H9 (cell line): ENCODE measurements at regions not wholly inside any gene's neighbourhood (a gene's known extent, or its start where the extent isn't known, plus 50 kb on each side); places are given as distances from the start of the nearest gene placed in this dataset.

ENCODE experiments used
- DNase-seq: peaks from one replicate; pipeline ENCODE4 v3.0.0-alpha.2; 2017
- H2AFZ ChIP-seq: one replicate; pipeline ENCODE4 v1.6.1; 2013; ENCODE audit warnings: mild to moderate bottlenecking, low read length, control low read depth, moderate library complexity
- H2AK5ac ChIP-seq: 2 replicates; pipeline ENCODE4 v1.6.1; 2013; ENCODE audit warnings: low read length, control low read depth, mixed read lengths; ENCODE audit not compliant: insufficient read length
- H2BK120ac ChIP-seq: one replicate; pipeline ENCODE4 v1.6.1; 2013; ENCODE audit warnings: low read depth, mild to moderate bottlenecking, low read length, control low read depth, inconsistent platforms; ENCODE audit not compliant: poor library complexity, severe bottlenecking
- H2BK12ac ChIP-seq: 2 replicates; pipeline ENCODE4 v1.6.1; 2013; ENCODE audit warnings: low read length, control low read depth, mixed read lengths, low read depth; ENCODE audit not compliant: insufficient read length
- H2BK15ac ChIP-seq: 2 replicates; pipeline ENCODE4 v1.6.1; 2013; ENCODE audit warnings: low read depth, low read length, control low read depth
- H2BK20ac ChIP-seq: one replicate; pipeline ENCODE4 v1.6.1; 2013; ENCODE audit warnings: low read depth, mild to moderate bottlenecking, low read length, control low read depth, inconsistent platforms; ENCODE audit not compliant: poor library complexity, severe bottlenecking
- H2BK5ac ChIP-seq: 2 replicates; pipeline ENCODE4 v1.6.1; 2013; ENCODE audit warnings: low read length, control low read depth, mixed read lengths; ENCODE audit not compliant: insufficient read length
- H3K14ac ChIP-seq: 2 replicates; pipeline ENCODE4 v1.6.1; 2013; ENCODE audit warnings: low read length, control low read depth; ENCODE audit not compliant: insufficient read depth
- H3K18ac ChIP-seq: 2 replicates; pipeline ENCODE4 v1.6.1; 2013; ENCODE audit warnings: low read depth, mild to moderate bottlenecking, mixed read lengths, low read length, control low read depth; ENCODE audit not compliant: insufficient read length
- H3K23ac ChIP-seq: 2 replicates; pipeline ENCODE4 v1.6.1; 2013; ENCODE audit warnings: low read length, control low read depth, mixed read lengths, low read depth; ENCODE audit not compliant: insufficient read length
- H3K23me2 ChIP-seq: 2 replicates; pipeline ENCODE4 v1.6.1; 2013; ENCODE audit warnings: low read depth, mild to moderate bottlenecking, mixed read lengths, low read length, control low read depth; ENCODE audit not compliant: insufficient read length, poor library complexity, severe bottlenecking
- H3K27ac ChIP-seq: 2 replicates; pipeline ENCODE4 v1.5.1; 2013; ENCODE audit warnings: low read length, control low read depth, mixed read lengths, low read depth; ENCODE audit not compliant: insufficient read length
- H3K27me3 ChIP-seq: 2 replicates; pipeline ENCODE4 v1.6.1; 2013; ENCODE audit warnings: low read length, control low read depth, inconsistent platforms; ENCODE audit not compliant: insufficient read depth
- H3K4ac ChIP-seq: 2 replicates; pipeline ENCODE4 v1.6.1; 2013; ENCODE audit warnings: low read depth, mild to moderate bottlenecking, control low read depth, inconsistent platforms, low read length, moderate library complexity
- H3K4me1 ChIP-seq: 2 replicates; pipeline ENCODE4 v1.6.1; 2013; ENCODE audit warnings: low read length, control low read depth, inconsistent platforms; ENCODE audit not compliant: insufficient read depth
- H3K4me2 ChIP-seq: 2 replicates; pipeline ENCODE4 v1.6.1; 2013; ENCODE audit warnings: low read length, control low read depth, mixed read lengths; ENCODE audit not compliant: insufficient read length, insufficient read depth
- H3K56ac ChIP-seq: 2 replicates; pipeline ENCODE4 v1.6.1; 2013; ENCODE audit warnings: low read depth, mild to moderate bottlenecking, mixed read lengths, low read length, control low read depth; ENCODE audit not compliant: insufficient read length
- H3K79me1 ChIP-seq: 2 replicates; pipeline ENCODE4 v1.6.1; 2013; ENCODE audit warnings: low read depth, mild to moderate bottlenecking, moderate library complexity, low read length, control low read depth, inconsistent platforms; ENCODE audit not compliant: insufficient read depth, poor library complexity, severe bottlenecking
- H3K79me2 ChIP-seq: 2 replicates; pipeline ENCODE4 v1.6.1; 2013; ENCODE audit warnings: low read length, control low read depth, inconsistent platforms; ENCODE audit not compliant: insufficient read depth
- H3K9ac ChIP-seq: 2 replicates; pipeline ENCODE4 v1.6.1; 2013; ENCODE audit warnings: low read length, control low read depth, mixed read lengths; ENCODE audit not compliant: insufficient read length; ENCODE audit errors: extremely low read depth
- H3K9me3 ChIP-seq: one replicate; pipeline ENCODE4 v1.6.1; 2013; ENCODE audit warnings: low read depth, low read length, inconsistent platforms; ENCODE audit not compliant: control insufficient read depth
- H3T11ph ChIP-seq: one replicate; pipeline ENCODE4 v1.6.1; 2013; ENCODE audit warnings: mild to moderate bottlenecking, low read length, control low read depth, inconsistent platforms
- H4K20me1 ChIP-seq: one replicate; pipeline ENCODE4 v1.6.1; 2013; ENCODE audit not compliant: control insufficient read depth, insufficient read length, insufficient read depth
- H4K5ac ChIP-seq: 2 replicates; pipeline ENCODE4 v1.6.1; 2013; ENCODE audit warnings: low read depth, mild to moderate bottlenecking, mixed read lengths, low read length, control low read depth; ENCODE audit not compliant: insufficient read length
- H4K8ac ChIP-seq: replicated peaks from 2 replicates; pipeline ENCODE4 v1.6.1; 2013; ENCODE audit warnings: low read length, control low read depth, mixed read lengths, low read depth; ENCODE audit not compliant: insufficient read length
- H4K91ac ChIP-seq: 2 replicates; pipeline ENCODE4 v1.6.1; 2013; ENCODE audit warnings: low read depth, mild to moderate bottlenecking, moderate library complexity, mixed read lengths, low read length, control low read depth; ENCODE audit not compliant: insufficient read length
- H3K27ac Mint-ChIP-seq, 3 experiments: 2 replicates in 2 of 3; 3 replicates in 1 of 3; pipeline ENCODE4 v1.8.0; 2020 to 2021; ENCODE audit warnings: mixed read lengths in 3 of 3, mild to moderate bottlenecking in 1 of 3, moderate library complexity in 1 of 3
- H3K27me3 Mint-ChIP-seq: 2 replicates; pipeline ENCODE4 v1.8.0; 2021; ENCODE audit warnings: low read depth, mild to moderate bottlenecking, moderate library complexity, mixed read lengths
- H3K36me3 Mint-ChIP-seq, 3 experiments: 2 replicates in 2 of 3; 3 replicates in 1 of 3; pipeline ENCODE4 v1.8.0; 2020 to 2021; ENCODE audit warnings: low read depth in 3 of 3, mixed read lengths in 3 of 3; ENCODE audit not compliant: insufficient read depth in 1 of 3
- H3K4me1 Mint-ChIP-seq, 2 experiments: 2 replicates each; pipeline ENCODE4 v1.8.0; 2020; ENCODE audit warnings: mixed read lengths in 2 of 2
- H3K4me3 Mint-ChIP-seq, 2 experiments: 2 replicates in 1 of 2; 3 replicates in 1 of 2; pipeline ENCODE4 v1.8.0; 2020 to 2021; ENCODE audit warnings: mild to moderate bottlenecking in 2 of 2, mixed read lengths in 2 of 2, moderate library complexity in 1 of 2
- H3K9me3 Mint-ChIP-seq, 2 experiments: 2 replicates in 1 of 2; 3 replicates in 1 of 2; pipeline ENCODE4 v1.8.0; 2020; ENCODE audit warnings: mild to moderate bottlenecking in 2 of 2, mixed read lengths in 2 of 2, moderate library complexity in 1 of 2
- WGBS: extraction: QIAGEN DNeasy Blood & Tissue Kit; methylation state at CpG from one replicate; pipeline ENCODE4 v1.1.7; 2013; ENCODE audit warnings: missing lambda C conversion rate, low lambda C conversion rate, mixed read lengths; ENCODE audit not compliant: insufficient read length; ENCODE audit errors: extremely low coverage; 5-methylcytosine and 5-hydroxymethylcytosine counted together
- TF ChIP-seq, protein P1 (sequence below): fragments of 200-600 bp; sonication (generic); conservative IDR thresholded peaks from 3 replicates; pipeline ENCODE4 v1.8.0; 2021; ENCODE audit warnings: antibody characterized with exemption, mild to moderate bottlenecking

DNA sequence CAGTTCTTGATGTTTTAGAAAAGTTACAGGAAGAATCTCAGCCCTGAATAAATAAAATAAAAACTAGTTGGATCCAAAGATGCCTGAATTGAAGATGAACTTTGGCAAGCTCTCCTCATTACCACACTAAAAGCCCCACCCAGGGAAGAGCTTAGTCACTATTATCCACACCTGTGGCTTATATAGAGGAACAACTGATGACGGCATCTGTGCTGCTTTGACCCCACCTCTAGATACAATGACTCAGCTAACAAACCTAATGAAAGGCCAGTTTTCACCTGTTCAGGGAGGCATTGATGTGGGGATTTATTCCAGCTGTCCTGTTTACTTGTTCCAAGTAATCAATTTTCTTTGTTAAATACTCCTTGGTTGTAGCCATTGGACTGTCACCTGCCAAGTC, 604.7 kb upstream of the EPHA6 start:
- H2AFZ ChIP-seq, result no peak overlapping the region
- no peak overlapping the region for H3K4ac ChIP-seq

More for the DNA sequence above, 604.7 kb upstream of the EPHA6 start:
- H3K36me3 Mint-ChIP-seq, result peaks cover 0 to 17% (median 1%) of the 10 kb centered on the region in 3 experiments; a peak in 5 of 7 replicates
- Histone ChIP-seq H3K56ac (no peak overlapping the region), H3K4me1 (no peaks in the 10 kb centered on the region; the same call in 1 of the 2 replicates), H3T11ph (no peak overlapping the region), H3K23ac (no peak overlapping the region), H4K20me1 (no peaks in the 10 kb centered on the region), H3K23me2 (no peaks in the 10 kb centered on the region), H3K79me1 (no peaks in the 10 kb centered on the region), H3K9ac (no peak overlapping the region), H3K18ac (no peak overlapping the region), H4K91ac (no peak overlapping the region), H2AK5ac (no peak overlapping the region), H3K9me3 (no peaks in the 10 kb centered on the region), H3K79me2 (no peaks in the 10 kb centered on the region), H2BK20ac (no peak overlapping the region), H2BK5ac (no peak overlapping the region), H2BK15ac (no peak overlapping the region), H3K27me3 (no peaks in the 10 kb centered on the region), H4K8ac (no peak overlapping the region), H2BK12ac (no peak overlapping the region), H3K27ac (no peak overlapping the region), H3K14ac (no peak overlapping the region), H4K5ac (no peak overlapping the region), H3K4me2 (no peak overlapping the region), H2BK120ac (no peak overlapping the region)
- no peak for DNase-seq
- H3K4me1 Mint-ChIP-seq, result peaks cover 3 to 7% of the 10 kb centered on the region in 2 experiments; a peak in 2 of 4 replicates
- no peak overlapping the region for H3K4me3 Mint-ChIP-seq
- H3K27ac Mint-ChIP-seq, result peak overlapping the region in 2 of 3 experiments; percentile 16 to 21; a peak in 2 of 7 replicates
- no CpG with 5 or more reads among the region's 1 CpG for WGBS
- TF ChIP-seq, protein P1, sequence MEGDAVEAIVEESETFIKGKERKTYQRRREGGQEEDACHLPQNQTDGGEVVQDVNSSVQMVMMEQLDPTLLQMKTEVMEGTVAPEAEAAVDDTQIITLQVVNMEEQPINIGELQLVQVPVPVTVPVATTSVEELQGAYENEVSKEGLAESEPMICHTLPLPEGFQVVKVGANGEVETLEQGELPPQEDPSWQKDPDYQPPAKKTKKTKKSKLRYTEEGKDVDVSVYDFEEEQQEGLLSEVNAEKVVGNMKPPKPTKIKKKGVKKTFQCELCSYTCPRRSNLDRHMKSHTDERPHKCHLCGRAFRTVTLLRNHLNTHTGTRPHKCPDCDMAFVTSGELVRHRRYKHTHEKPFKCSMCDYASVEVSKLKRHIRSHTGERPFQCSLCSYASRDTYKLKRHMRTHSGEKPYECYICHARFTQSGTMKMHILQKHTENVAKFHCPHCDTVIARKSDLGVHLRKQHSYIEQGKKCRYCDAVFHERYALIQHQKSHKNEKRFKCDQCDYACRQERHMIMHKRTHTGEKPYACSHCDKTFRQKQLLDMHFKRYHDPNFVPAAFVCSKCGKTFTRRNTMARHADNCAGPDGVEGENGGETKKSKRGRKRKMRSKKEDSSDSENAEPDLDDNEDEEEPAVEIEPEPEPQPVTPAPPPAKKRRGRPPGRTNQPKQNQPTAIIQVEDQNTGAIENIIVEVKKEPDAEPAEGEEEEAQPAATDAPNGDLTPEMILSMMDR, result no peak
- H3K9me3 Mint-ChIP-seq, result peaks cover 7 to 15% of the 10 kb centered on the region in 2 experiments; a peak in 4 of 5 replicates
- no peaks in the 10 kb centered on the region; the same call in 1 of the 2 replicates for H3K27me3 Mint-ChIP-seq
